Umbilical cord (tissue), 1 donor: ENCODE measurements at regions not wholly inside any gene's neighbourhood (a gene's known extent, or its start where the extent isn't known, plus 50 kb on each side); places are given as distances from the start of the nearest gene placed in this dataset.

ENCODE experiments used
- DNase-seq: peaks from one replicate; pipeline ENCODE4 v3.0.0-alpha.2; 2015; ENCODE audit warnings: low spot score

DNA sequence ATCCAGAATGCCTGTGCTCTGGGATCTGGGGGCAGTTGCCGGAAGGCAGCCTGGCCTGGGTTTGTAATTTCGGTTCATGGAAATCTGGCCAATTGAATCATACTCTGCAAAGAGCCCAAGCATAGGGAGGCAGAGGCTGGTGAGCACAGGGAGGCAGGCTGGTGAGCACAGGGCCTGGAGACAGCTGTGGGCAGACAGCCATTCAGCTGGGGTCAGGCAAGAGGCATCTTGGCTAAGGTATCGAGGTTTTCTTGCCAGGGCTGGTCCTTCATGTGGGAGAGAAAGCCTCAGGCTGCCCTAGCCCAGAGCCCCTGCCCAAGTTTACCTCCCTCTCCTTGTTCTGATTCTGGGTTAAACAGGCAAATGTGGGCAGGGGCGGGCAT, 63.7 kb upstream of the BAIAP2L1 start:
- DNase-seq = no peak

DNA sequence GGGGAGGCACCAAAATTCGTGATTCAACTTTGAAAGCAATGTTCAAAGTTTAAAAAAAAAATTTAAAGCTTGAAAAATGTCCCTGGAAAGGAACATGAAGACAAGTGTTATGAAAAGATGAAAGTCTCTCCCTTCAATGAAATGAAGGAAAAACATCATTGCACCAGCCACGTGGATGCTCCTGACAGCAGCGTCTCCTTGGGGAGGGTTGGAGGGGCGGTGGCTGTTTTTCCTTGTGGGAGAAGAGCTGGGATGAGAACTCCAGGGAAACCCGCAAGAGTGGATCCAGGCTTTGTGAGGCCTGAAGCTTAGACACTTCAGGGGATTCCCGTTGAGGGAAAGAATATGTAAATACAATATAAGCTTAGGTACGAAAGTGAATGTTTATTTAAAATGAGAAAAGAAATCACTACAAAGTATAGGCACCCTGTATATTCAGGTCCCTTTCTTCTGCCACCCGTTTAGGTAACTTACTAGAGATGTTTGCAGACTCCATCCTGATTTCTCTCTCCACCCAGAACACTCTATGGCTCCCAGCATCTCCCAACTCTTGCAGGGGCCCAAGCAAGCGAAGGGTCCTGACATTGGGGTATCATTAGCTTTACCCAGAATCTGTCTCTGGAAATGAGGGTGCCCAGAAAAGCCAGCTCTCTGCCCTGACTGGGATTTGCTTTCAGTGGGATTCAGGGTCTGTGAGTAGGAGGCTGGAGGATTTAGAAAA, 63.1 kb upstream of the BAIAP2L1 start:
- no peak for DNase-seq

DNA sequence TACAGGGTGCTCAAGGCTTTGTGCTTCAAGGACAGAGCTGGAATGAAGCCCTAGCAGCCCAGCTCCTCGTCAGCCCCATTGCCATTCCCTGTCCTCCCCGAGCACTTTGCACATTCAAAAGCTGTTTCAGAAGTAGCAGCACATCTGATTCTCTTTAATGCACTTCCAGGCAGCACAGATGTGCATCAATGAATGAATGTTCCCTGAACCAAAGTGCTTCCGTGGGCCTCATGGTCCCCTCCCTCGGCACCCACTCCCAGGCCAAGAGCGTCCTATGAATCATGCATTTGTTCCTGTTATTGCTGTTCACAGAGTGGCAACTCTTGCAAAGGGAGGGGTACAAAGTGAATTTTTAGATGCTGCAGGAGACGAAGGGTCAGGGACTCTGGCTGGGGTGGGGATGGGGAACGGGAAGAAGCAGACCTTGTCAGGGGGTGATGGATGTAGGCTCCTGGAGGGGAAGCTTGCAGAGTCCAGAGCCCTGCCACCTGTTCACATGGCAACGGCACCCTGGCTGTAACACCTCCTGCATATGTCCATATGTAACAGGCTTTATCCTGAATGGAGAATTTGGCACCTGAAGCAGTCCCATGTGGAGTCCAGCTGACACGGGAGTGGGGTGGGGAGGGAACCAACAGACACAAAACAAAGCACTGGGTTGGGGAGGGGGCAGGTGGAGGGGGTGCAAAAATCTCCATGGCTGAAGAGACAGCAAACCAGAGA, 62.2 kb upstream of the BAIAP2L1 start:
- DNase-seq = no peak

DNA sequence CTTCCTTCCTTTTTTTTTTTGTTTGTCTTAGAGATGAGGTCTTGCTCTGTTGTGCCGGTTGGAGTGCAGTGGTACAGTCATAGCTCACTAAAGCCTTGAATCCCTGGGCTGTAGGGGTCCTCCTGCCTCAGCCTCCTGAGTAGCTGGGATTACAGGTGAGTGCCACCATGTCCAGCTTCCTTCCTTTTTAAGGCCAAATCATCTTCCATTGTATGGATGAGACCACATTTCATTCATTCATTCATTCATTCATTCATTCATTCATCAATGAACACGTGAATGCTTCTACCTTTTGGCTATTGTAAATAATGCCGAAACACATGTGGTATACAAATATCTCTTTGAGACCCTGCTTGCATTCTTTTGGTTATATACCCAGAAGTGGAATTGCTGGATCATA, 60.0 kb upstream of the BAIAP2L1 start:
- DNase-seq = no peak

DNA sequence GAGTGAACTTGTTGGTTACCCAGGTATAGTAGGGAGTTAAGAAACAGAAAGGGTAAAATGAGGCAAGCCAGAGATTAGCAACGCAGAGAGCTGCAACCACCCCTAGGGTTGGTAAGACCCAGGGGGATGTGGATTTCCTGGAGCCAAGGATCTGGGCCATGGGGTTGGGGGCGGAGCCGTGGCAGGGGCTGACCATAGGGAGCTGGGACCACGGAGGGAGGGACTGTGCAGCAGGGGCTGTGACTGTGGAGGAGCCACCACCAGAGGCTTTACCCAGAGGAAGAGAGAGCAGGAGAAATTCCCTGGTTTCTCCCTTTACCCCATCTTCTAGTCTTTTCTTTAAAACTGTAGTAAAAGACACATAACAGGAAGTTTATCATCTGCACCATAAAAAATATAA, 58.6 kb upstream of the BAIAP2L1 start:
- DNase-seq = no peak

DNA sequence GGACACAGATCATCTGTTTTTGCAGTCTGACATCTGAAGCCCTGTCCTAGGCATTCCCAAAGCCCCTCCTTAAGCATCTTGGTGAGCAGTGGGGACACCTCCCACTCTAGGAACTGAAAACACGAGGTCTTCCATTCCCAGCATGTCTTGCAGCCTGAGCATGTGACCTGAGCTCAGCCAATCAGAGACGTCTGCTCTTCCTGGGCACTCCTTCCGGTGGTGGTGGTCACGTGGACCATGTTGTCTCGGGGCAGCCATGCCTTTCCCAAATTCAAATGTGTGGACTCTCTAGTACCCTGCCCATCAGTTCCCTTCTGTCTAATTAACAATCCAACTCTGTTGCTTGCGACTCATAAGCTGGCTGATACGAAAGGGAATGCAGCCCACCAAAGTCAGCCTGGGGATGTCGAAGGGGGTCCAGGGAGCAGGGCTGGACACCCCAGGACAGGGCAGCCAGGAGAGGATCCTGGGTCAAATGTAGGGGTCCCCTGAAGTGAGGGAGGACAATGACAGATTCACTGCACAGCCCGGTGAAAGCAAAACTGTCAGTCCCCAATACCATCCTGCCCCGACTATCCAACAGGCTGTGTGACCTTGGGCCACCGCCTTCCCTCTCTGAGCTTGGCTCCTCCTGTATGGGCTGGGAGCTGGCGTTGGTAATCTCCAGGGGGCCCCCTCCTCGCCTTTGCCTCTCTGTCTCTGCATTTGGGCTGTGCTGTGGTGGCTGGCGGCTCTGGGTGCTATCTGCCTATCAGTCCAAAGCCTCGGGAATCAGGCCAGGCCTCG, 57.4 kb upstream of the BAIAP2L1 start:
- DNase-seq = no peak

DNA sequence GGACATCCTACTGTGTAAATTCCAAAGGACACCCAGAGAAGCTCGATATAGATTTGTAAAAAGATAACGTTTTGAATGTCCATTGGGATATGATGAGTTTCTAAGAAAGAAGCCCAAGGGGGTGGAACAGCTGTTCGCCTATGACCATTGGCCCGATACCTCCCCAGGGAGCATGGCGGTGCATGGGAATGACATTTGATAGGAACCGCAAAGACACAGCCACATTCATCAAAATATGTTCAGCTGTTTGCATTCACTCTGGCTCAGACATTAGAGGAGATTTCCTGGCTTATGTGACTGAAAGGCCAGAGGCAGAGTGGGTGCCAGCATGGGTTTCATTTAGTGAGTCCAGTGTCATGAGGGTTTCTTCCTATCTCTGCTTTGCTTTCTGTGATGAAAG, 56.0 kb upstream of the BAIAP2L1 start:
- no peak for DNase-seq

DNA sequence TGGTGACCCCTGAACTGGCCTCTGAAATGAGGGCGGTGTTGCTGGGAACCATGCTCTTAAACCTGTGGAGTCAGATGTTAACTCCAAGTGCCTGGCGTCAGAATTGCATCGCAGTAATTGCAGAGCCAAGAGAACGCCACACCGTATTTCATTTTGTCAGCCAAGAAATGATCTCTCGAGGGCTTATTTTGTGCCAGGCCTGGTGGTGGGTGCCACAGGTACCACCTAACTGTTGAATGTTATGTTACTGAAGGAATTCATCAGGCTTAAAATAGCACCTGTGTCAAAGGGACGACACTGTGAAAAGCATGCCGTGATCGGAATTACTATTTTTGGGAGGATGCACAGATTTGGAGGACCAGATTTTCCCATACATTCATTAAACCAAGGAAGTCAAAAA, 51.9 kb upstream of the BAIAP2L1 start:
- no peak for DNase-seq
